Prostate gland (tissue), 2 donors: ENCODE measurements at regions not wholly inside any gene's neighbourhood (a gene's known extent, or its start where the extent isn't known, plus 50 kb on each side); places are given as distances from the start of the nearest gene placed in this dataset.

Experiments
- DNase-seq: peaks from one replicate; pipeline ENCODE4 v3.0.0-alpha.2; 2019; ENCODE audit warnings: low spot score
- H3K27ac ChIP-seq, 2 donors: fragments of 200-600 bp; sonication (generic); 2 replicates each; pipeline ENCODE4 v1.5.1; 2017 to 2019
- H3K27me3 ChIP-seq: fragments of 200-600 bp; sonication (generic); replicated peaks from 2 replicates; pipeline ENCODE4 v1.5.1; 2019; ENCODE audit not compliant: insufficient read depth
- H3K36me3 ChIP-seq, 2 donors: fragments of 200-600 bp; sonication (generic); 1 replicate in 1 of 2; 2 replicates in 1 of 2; pipeline versions ENCODE4 v1.5.1 to v1.8.1; 2017 to 2019
- H3K4me1 ChIP-seq: fragments of 200-600 bp; sonication (generic); replicated peaks from 2 replicates; pipeline ENCODE4 v1.5.1; 2019
- H3K4me3 ChIP-seq, 2 donors: fragments of 200-600 bp; sonication (generic); 2 replicates each; pipeline ENCODE4 v1.5.1; 2017 to 2019
- H3K9me3 ChIP-seq: fragments of 200-600 bp; sonication (generic); 2 replicates; pipeline ENCODE4 v1.5.1; 2017
- POLR2A ChIP-seq: fragments of 450-650 bp; IDR thresholded peaks from one replicate; pipeline ENCODE4 v1.6.1; 2016; ENCODE audit warnings: antibody characterized with exemption, mild to moderate bottlenecking
- POLR2AphosphoS5 ChIP-seq: sonication (generic); formaldehyde crosslinking; IDR thresholded peaks from one replicate; pipeline ENCODE4 v1.6.1; 2017; ENCODE audit warnings: antibody characterized with exemption
- WGBS: methylation state at CpG from one replicate; pipeline ENCODE4 v1.1.5; 2018; 5-methylcytosine and 5-hydroxymethylcytosine counted together
- intact Hi-C: fragments of 100-400 bp; cut with DNase I; formaldehyde crosslinking; loops from one replicate; pipeline ENCODE4 v1.14.2; 2022
- TF ChIP-seq, protein P1 (sequence below), 4 experiments: fragments of 200-600 bp in 2 of 4; fragments of 450-650 bp in 2 of 4; sonication (generic) in 2 of 4; IDR thresholded peaks; 1 replicate in 3 of 4; 2 replicates in 1 of 4; pipeline ENCODE4 v1.5.1; 2016 to 2019; ENCODE audit warnings: antibody characterized with exemption in 4 of 4, mild to moderate bottlenecking in 2 of 4, moderate library complexity in 2 of 4

DNA sequence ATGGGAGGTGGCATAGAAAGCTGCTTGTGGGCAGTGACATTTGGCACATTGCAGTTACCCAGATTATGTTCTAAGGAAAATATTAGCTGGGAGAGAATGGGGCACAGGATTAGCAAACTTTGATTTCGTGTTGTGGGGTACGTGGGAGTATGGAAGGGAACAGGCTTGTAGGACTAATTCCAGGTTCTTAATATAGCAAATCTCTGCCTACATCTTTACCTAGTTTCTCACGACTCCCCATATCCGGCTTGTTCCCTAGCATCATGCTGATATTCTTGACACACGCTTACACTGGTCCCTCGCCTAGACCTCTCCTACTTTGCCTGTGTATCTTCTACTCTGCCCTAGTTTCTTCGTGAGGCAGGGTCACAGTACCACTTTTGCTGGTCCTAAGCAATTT lies 293.9 kb upstream of the PLXNA2 start:
- Histone ChIP-seq H3K36me3 (no peaks in the 10 kb centered on the region), H3K27me3 (no peaks in the 10 kb centered on the region), H3K4me1 (no peaks in the 10 kb centered on the region), H3K27ac (no peak overlapping the region), H3K4me3 (no peak overlapping the region), H3K9me3 (no peaks in the 10 kb centered on the region)
- WGBS: 93% methylated on average over 7 of the region's 7 CpGs
- no peak for TF ChIP-seq POLR2AphosphoS5
- TF ChIP-seq, protein P1, sequence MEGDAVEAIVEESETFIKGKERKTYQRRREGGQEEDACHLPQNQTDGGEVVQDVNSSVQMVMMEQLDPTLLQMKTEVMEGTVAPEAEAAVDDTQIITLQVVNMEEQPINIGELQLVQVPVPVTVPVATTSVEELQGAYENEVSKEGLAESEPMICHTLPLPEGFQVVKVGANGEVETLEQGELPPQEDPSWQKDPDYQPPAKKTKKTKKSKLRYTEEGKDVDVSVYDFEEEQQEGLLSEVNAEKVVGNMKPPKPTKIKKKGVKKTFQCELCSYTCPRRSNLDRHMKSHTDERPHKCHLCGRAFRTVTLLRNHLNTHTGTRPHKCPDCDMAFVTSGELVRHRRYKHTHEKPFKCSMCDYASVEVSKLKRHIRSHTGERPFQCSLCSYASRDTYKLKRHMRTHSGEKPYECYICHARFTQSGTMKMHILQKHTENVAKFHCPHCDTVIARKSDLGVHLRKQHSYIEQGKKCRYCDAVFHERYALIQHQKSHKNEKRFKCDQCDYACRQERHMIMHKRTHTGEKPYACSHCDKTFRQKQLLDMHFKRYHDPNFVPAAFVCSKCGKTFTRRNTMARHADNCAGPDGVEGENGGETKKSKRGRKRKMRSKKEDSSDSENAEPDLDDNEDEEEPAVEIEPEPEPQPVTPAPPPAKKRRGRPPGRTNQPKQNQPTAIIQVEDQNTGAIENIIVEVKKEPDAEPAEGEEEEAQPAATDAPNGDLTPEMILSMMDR (IDR thresholded peaks at IDR 0.05): no peak
- no peak for TF ChIP-seq POLR2A
- DNase-seq: no peak
- intact Hi-C loops: no loop called here

DNA sequence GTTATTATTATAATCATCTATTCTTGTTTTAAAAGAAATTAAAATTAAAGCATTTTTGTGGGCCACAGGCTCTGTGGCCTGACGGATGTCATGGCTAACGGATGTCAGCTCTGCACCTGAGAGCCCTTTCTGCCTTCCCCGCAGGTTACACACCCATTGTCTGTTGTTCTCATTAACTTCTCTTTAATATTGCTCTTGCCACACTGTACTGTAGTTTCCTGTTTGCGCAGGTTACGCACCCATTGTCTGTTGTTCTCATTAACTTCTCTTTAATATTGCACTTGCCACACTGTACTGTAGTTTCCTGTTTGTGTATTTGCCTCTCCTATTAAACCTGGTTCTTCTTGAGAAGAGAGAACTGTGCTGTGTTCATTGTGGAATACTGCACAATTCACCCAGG lies 294.4 kb upstream of the PLXNA2 start:
- TF ChIP-seq, protein P1 (IDR thresholded peaks at IDR 0.05): no peak
- TF ChIP-seq POLR2A: no peak
- no peak for TF ChIP-seq POLR2AphosphoS5
- intact Hi-C loops: no loop called here
- no peaks in the 10 kb centered on the region for H3K36me3 ChIP-seq
- no peak overlapping the region for H3K27ac ChIP-seq
- H3K4me1 ChIP-seq: no peaks in the 10 kb centered on the region
- DNase-seq: no peak
- WGBS: 83% methylated on average over 5 of the region's 5 CpGs
- H3K27me3 ChIP-seq: no peaks in the 10 kb centered on the region
- H3K4me3 ChIP-seq: no peak overlapping the region
- H3K9me3 ChIP-seq: no peaks in the 10 kb centered on the region

DNA sequence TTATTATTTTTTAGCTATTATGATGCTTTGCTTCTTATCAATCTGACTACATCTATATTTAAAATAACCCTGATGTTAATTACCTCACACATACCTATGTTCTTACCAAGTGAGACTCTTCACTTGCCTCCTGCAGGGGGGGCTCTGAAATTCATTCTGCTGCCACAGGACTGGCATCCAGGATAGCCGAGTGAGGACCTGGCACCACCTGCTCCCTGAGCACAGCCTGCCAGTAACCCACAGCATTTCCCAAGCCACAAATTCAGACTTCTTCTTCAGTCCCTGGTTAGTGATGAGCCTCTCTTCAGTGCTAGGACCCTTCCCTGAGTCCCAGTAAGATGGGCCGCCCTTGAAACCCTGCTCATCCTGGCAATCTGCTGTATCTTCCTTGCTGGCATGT lies 296.5 kb upstream of the PLXNA2 start:
- DNase-seq: no peak
- WGBS: 94% methylated on average over 2 of the region's 2 CpGs
- Histone ChIP-seq H3K9me3 (no peaks in the 10 kb centered on the region), H3K36me3 (no peaks in the 10 kb centered on the region), H3K4me1 (no peaks in the 10 kb centered on the region), H3K4me3 (no peak overlapping the region), H3K27ac (no peak overlapping the region), H3K27me3 (no peaks in the 10 kb centered on the region)
- TF ChIP-seq, protein P1 (IDR thresholded peaks at IDR 0.05): no peak
- TF ChIP-seq POLR2AphosphoS5: no peak
- TF ChIP-seq POLR2A: no peak
- intact Hi-C loops: no loop called here

DNA sequence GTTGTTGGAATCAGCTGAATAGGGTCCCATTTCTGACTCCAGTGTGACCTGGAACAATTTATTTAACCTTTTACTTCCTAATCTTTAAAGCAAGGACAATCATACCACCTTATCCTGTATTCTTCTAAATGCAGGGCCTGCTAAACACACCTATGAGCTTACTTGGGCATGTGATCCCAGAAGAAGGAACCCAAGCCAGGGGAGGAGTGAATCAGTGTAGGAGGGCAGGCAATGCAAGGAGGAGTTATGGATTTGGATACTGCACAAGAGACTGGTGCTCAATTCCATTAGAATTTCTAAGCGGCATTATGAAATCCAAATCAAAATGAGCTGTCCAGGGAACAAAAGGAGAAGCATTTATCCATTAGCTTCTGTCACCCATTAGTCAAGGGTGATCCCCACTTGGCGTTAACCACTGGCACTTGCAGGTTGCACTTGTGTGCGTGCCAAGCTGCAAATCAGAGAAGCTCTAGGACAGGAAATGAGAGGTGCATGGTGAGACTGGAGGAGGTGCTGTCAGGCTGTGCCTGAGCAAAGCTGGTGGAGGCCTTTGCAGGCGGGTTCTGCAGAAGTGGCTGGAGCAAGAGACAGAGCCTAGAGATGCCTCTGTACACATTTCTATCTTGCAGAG lies 297.2 kb upstream of the PLXNA2 start:
- no peak for DNase-seq
- intact Hi-C loops: no loop called here
- Histone ChIP-seq H3K27ac (no peak overlapping the region), H3K4me1 (no peaks in the 10 kb centered on the region), H3K4me3 (no peak overlapping the region), H3K36me3 (no peaks in the 10 kb centered on the region), H3K9me3 (no peaks in the 10 kb centered on the region), H3K27me3 (no peaks in the 10 kb centered on the region)
- TF ChIP-seq, protein P1 (IDR thresholded peaks at IDR 0.05): no peak
- TF ChIP-seq POLR2AphosphoS5 (no peak), POLR2A (no peak)
- WGBS: 80% methylated on average over 4 of the region's 4 CpGs

DNA sequence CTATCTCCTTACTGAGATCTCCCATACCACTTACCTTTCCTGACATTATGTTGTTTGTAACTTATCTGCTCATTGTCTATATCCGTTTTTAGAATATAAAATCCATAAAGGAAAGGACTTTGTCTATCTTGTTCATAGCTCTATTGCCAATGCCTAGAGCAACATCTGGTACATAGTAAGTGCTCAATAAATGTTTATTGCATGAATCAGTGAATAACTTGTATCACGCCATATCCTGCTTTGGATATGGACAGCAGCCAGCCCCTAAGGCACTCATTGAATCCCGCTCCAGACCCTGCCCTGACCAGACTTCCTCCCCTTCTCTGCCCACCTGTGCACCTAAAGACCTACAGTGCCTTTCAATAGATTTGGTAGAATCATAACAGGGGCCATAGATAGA lies 298.1 kb upstream of the PLXNA2 start:
- Histone ChIP-seq H3K4me1 (no peaks in the 10 kb centered on the region), H3K27me3 (no peaks in the 10 kb centered on the region), H3K9me3 (no peaks in the 10 kb centered on the region), H3K4me3 (no peak overlapping the region), H3K27ac (no peak overlapping the region), H3K36me3 (no peaks in the 10 kb centered on the region)
- intact Hi-C loops: no loop called here
- no peak for TF ChIP-seq POLR2A
- no peak for TF ChIP-seq POLR2AphosphoS5
- TF ChIP-seq, protein P1 (IDR thresholded peaks at IDR 0.05): no peak
- DNase-seq: no peak
- WGBS: 79% methylated on average over 3 of the region's 3 CpGs
